Uterus (tissue), 3 donors: ENCODE measurements at regions not wholly inside any gene's neighbourhood (a gene's known extent, or its start where the extent isn't known, plus 50 kb on each side); places are given as distances from the start of the nearest gene placed in this dataset.
"Not testable (repeated sequence)": the region's sequence is repeated elsewhere in the genome, so short reads cannot be mapped to it uniquely, and the experiment has no call there.

Experiments used
- DNase-seq, 2 donors: peaks; one replicate each; pipeline ENCODE4 v3.0.0-alpha.2; 2019 to 2020
- H3K27ac ChIP-seq, 2 donors: fragments of 200-600 bp; sonication (generic); 1 replicate in 1 of 2; 2 replicates in 1 of 2; pipeline ENCODE4 v1.5.1; 2016 to 2018
- H3K27me3 ChIP-seq, 2 donors: fragments of 200-600 bp; sonication (generic); one replicate each; pipeline ENCODE4 v1.5.1; 2018 to 2019; ENCODE audit warnings: control low read depth in 1 of 2
- H3K36me3 ChIP-seq, 2 donors: fragments of 200-600 bp; sonication (generic); one replicate each; pipeline ENCODE4 v1.5.1; 2019; ENCODE audit warnings: control low read depth in 1 of 2
- H3K4me1 ChIP-seq, 2 donors: fragments of 200-600 bp; sonication (generic); one replicate each; pipeline ENCODE4 v1.5.1; 2018 to 2019; ENCODE audit warnings: control low read depth in 1 of 2
- H3K4me3 ChIP-seq, 2 donors: fragments of 200-600 bp; sonication (generic); 1 replicate in 1 of 2; 2 replicates in 1 of 2; pipeline ENCODE4 v1.5.1; 2018 to 2019; ENCODE audit warnings: mild to moderate bottlenecking in 1 of 2
- H3K9me3 ChIP-seq, 2 donors: fragments of 200-600 bp; sonication (generic); one replicate each; pipeline ENCODE4 v1.5.1; 2019; ENCODE audit warnings: control low read depth in 1 of 2
- CTCF ChIP-seq, 4 experiments: fragments of 200-600 bp in 2 of 4; fragments of 450-650 bp in 2 of 4; sonication (generic) in 2 of 4; IDR thresholded peaks; one replicate each; pipeline ENCODE4 v1.5.1; 2016 to 2019; ENCODE audit warnings: antibody characterized with exemption in 4 of 4, mild to moderate bottlenecking in 2 of 4, moderate library complexity in 1 of 4
- POLR2A ChIP-seq, 2 donors: fragments of 450-650 bp; IDR thresholded peaks; one replicate each; pipeline ENCODE4 v1.6.1; 2016; ENCODE audit warnings: antibody characterized with exemption in 2 of 2, mild to moderate bottlenecking in 1 of 2, moderate library complexity in 1 of 2
- intact Hi-C: fragments of 100-400 bp; cut with DNase I; formaldehyde crosslinking; loops from one replicate; pipeline ENCODE4 v1.15.1; 2023; ENCODE audit warnings: low total_unique reads
- donor health status: DM: yes; HTN: yes; CAD: no.

- H3K27ac ChIP-seq, DNase-seq, H3K9me3 ChIP-seq, intact Hi-C loops, H3K4me3 ChIP-seq, H3K4me1 ChIP-seq, H3K27me3 ChIP-seq, H3K36me3 ChIP-seq: not testable (repeated sequence)
Measured at GRCh38 chr1:143796369-143796768, 175.4 kb downstream of the FAM72C start.

- H3K27me3 ChIP-seq, DNase-seq, H3K27ac ChIP-seq, H3K9me3 ChIP-seq, H3K36me3 ChIP-seq, H3K4me3 ChIP-seq, intact Hi-C loops, H3K4me1 ChIP-seq: not testable (repeated sequence)
Measured at GRCh38 chr1:143792047-143792937, 179.5 kb downstream of the FAM72C start.

- H3K27me3 ChIP-seq, H3K36me3 ChIP-seq, intact Hi-C loops, H3K4me1 ChIP-seq, H3K4me3 ChIP-seq, H3K9me3 ChIP-seq, DNase-seq, H3K27ac ChIP-seq: not testable (repeated sequence)
Measured at GRCh38 chr1:143786381-143786780, 185.4 kb downstream of the FAM72C start.

GRCh38 chr1:143785883-143786282 lies 185.9 kb downstream of the FAM72C start:
- H3K27me3 ChIP-seq, intact Hi-C loops, H3K36me3 ChIP-seq, H3K4me1 ChIP-seq, DNase-seq, H3K4me3 ChIP-seq, H3K27ac ChIP-seq, H3K9me3 ChIP-seq: not testable (repeated sequence)

GRCh38 chr1:143784239-143784882 lies 187.4 kb downstream of the FAM72C start:
- H3K27ac ChIP-seq, H3K4me1 ChIP-seq, H3K9me3 ChIP-seq, H3K4me3 ChIP-seq, H3K36me3 ChIP-seq, H3K27me3 ChIP-seq, DNase-seq, intact Hi-C loops: not testable (repeated sequence)

- H3K4me1 ChIP-seq, H3K36me3 ChIP-seq, DNase-seq, H3K9me3 ChIP-seq, H3K27ac ChIP-seq, intact Hi-C loops, H3K4me3 ChIP-seq, H3K27me3 ChIP-seq: not testable (repeated sequence)
Measured at GRCh38 chr1:143778178-143778577, 193.6 kb downstream of the FAM72C start.

- not testable (repeated sequence) for H3K27ac ChIP-seq
Measured at GRCh38 chr1:143764831-143765230, 207.0 kb downstream of the FAM72C start.

GRCh38 chr1:143760366-143760765 lies 211.4 kb downstream of the FAM72C start:
- H3K4me1 ChIP-seq, H3K36me3 ChIP-seq, H3K27me3 ChIP-seq, H3K27ac ChIP-seq, H3K4me3 ChIP-seq, H3K9me3 ChIP-seq, DNase-seq, intact Hi-C loops: not testable (repeated sequence)

More at GRCh38 chr1:143764831-143765230, 207.0 kb downstream of the FAM72C start:
- DNase-seq, H3K36me3 ChIP-seq, H3K9me3 ChIP-seq, H3K27me3 ChIP-seq, intact Hi-C loops, H3K4me1 ChIP-seq, H3K4me3 ChIP-seq: not testable (repeated sequence)

GRCh38 chr1:143755961-143756360 lies 215.8 kb downstream of the FAM72C start:
- H3K36me3 ChIP-seq, H3K27me3 ChIP-seq, H3K27ac ChIP-seq, intact Hi-C loops, H3K4me1 ChIP-seq, H3K9me3 ChIP-seq, H3K4me3 ChIP-seq: not testable (repeated sequence)
- peak in 1 of 2 donors; percentile 20 for DNase-seq

GRCh38 chr1:143748906-143749305 lies 222.9 kb downstream of the FAM72C start:
- TF ChIP-seq POLR2A (IDR thresholded peaks at IDR 0.05) (no peak), CTCF (IDR thresholded peaks at IDR 0.05) (no peak)
- no peaks in the 10 kb centered on the region for H3K36me3 ChIP-seq
- no peaks in the 10 kb centered on the region for H3K27me3 ChIP-seq
- H3K9me3 ChIP-seq = no peaks in the 10 kb centered on the region
- no peak overlapping the region for H3K4me3 ChIP-seq
- H3K27ac ChIP-seq = no peak overlapping the region
- DNase-seq = no peak
- H3K4me1 ChIP-seq = no peaks in the 10 kb centered on the region
- intact Hi-C loops = no loop called here
